A549 (cell line): ENCODE measurements at regions not wholly inside any gene's neighbourhood (a gene's known extent, or its start where the extent isn't known, plus 50 kb on each side); places are given as distances from the start of the nearest gene placed in this dataset.
A peak's percentile ranks its signal among the peaks of the same experiment; 100 is the strongest.

ENCODE experiments used
- ATAC-seq, 2 experiments: fragments of 200-7000 bp in 1 of 2; fragments of >200 bp in 1 of 2; cut with Nextera tagmentation in 1 of 2; cut with Tn5 transposase in 1 of 2; 3 replicates each; pipeline versions ENCODE4 v1.8.0 to v1.9.1; 2018 to 2020; ENCODE audit warnings: mild to moderate bottlenecking in 1 of 2, moderate library complexity in 1 of 2
- CTCF ChIA-PET: fragments of 300-600 bp; sonication (Branson Sonifier 250); formaldehyde crosslinking; extraction: SDS; loops from one replicate; lab custom pipeline; 2021; ENCODE audit warnings: antibody characterized with exemption, inconsistent platforms; lab: Yijun Ruan, JAX
- POLR2A ChIA-PET: fragments of 350-600 bp; formaldehyde crosslinking; extraction: SDS; loops from one replicate; lab custom pipeline; 2021; ENCODE audit warnings: antibody characterized with exemption, inconsistent platforms; lab: Yijun Ruan, JAX
- DNase-seq, 2 experiments: peaks; one replicate each; pipeline versions ENCODE4 v3.0.0 to v3.0.0-alpha.2; 2011 to 2016; ENCODE audit warnings: low read depth in 1 of 2, low spot score in 1 of 2
- FAIRE-seq: peaks from 2 replicates; lab custom pipeline; 2011; peaks lifted over from hg19 to GRCh38; lab: Jason Lieb, UNC
- H3K27ac ChIP-seq, 2 experiments: fragments of >200 bp; sonication (Bioruptor Twin); formaldehyde crosslinking; 3 replicates each; pipeline ENCODE4 v1.5.1; 2016 to 2017
- H3K4me1 ChIP-seq: fragments of >200 bp; sonication (Bioruptor Twin); formaldehyde crosslinking; 3 replicates; pipeline ENCODE4 v1.6.1; 2016
- H3K4me2 ChIP-seq: fragments of >200 bp; sonication (Bioruptor Twin); formaldehyde crosslinking; 3 replicates; pipeline ENCODE4 v1.6.1; 2016
- H3K4me3 ChIP-seq: fragments of >200 bp; sonication (Bioruptor Twin); formaldehyde crosslinking; 3 replicates; pipeline ENCODE4 v1.5.1; 2016
- H3K9me3 ChIP-seq: fragments of >200 bp; sonication (Bioruptor Twin); formaldehyde crosslinking; 3 replicates; pipeline ENCODE4 v1.6.1; 2016
- BHLHE40 ChIP-seq: IDR thresholded peaks from 2 replicates; pipeline ENCODE4 v1.6.1; 2012; ENCODE audit warnings: low read depth, low read length, inconsistent platforms
- CEBPB ChIP-seq, 2 experiments: fragments of >200 bp in 1 of 2; sonication (Bioruptor Twin) in 1 of 2; formaldehyde crosslinking in 1 of 2; IDR thresholded peaks; 2 replicates each; pipeline ENCODE4 v1.6.1; 2012 to 2016
- EHF ChIP-seq: fragments of 250-450 bp; sonication (Bioruptor Pico); IDR thresholded peaks from 2 replicates; pipeline ENCODE4 v1.5.0; 2020; ENCODE audit warnings: mild to moderate bottlenecking
- ESRRA ChIP-seq: fragments of 150-350 bp; IDR thresholded peaks from 2 replicates; pipeline ENCODE4 v1.6.1; 2014; ENCODE audit warnings: mild to moderate bottlenecking, low read length, borderline replicate concordance
- MAFK ChIP-seq: fragments of 450-650 bp; IDR thresholded peaks from 2 replicates; pipeline ENCODE4 v1.6.1; 2014; ENCODE audit not compliant: partially characterized antibody
- MYC ChIP-seq: IDR thresholded peaks from 2 replicates; pipeline ENCODE4 v1.6.1; 2012; ENCODE audit warnings: mild to moderate bottlenecking, inconsistent platforms, low read length, improper control_type of control experiment, borderline replicate concordance
- NPAS2 ChIP-seq: fragments of 250-450 bp; sonication (Bioruptor Pico); IDR thresholded peaks from 2 replicates; pipeline ENCODE4 v1.8.0; 2022; ENCODE audit warnings: mild to moderate bottlenecking, moderate library complexity, borderline replicate concordance
- RARB ChIP-seq: fragments of 250-450 bp; sonication (Bioruptor Pico); IDR thresholded peaks from 2 replicates; pipeline ENCODE4 v1.8.0; 2021; ENCODE audit warnings: mild to moderate bottlenecking, moderate library complexity
- RFX5 ChIP-seq: fragments of 450-650 bp; IDR thresholded peaks from 2 replicates; pipeline ENCODE4 v1.7.1; 2014; ENCODE audit warnings: antibody characterized with exemption, mild to moderate bottlenecking, moderate library complexity
- SREBF2 ChIP-seq: fragments of 450-650 bp; IDR thresholded peaks from 2 replicates; pipeline ENCODE4 v1.6.1; 2014; ENCODE audit warnings: mild to moderate bottlenecking, moderate library complexity
- WGBS: methylation state at CpG from one replicate; pipeline ENCODE4 v1.1.6; 2017; ENCODE audit errors: missing lambda C conversion rate; 5-methylcytosine and 5-hydroxymethylcytosine counted together
- TF ChIP-seq, protein P1 (sequence below): fragments of 450-650 bp; IDR thresholded peaks from 2 replicates; pipeline ENCODE4 v1.6.1; 2014; ENCODE audit warnings: antibody characterized with exemption
- TF ChIP-seq, protein P2 (sequence below): IDR thresholded peaks from 2 replicates; pipeline ENCODE4 v1.6.1; 2012
- TF ChIP-seq, protein P3 (sequence below): fragments of 200-600 bp; sonication (generic); IDR thresholded peaks from 2 replicates; pipeline ENCODE4 v1.6.1; 2016; ENCODE audit warnings: antibody characterized with exemption, mild to moderate bottlenecking, moderate library complexity

DNA sequence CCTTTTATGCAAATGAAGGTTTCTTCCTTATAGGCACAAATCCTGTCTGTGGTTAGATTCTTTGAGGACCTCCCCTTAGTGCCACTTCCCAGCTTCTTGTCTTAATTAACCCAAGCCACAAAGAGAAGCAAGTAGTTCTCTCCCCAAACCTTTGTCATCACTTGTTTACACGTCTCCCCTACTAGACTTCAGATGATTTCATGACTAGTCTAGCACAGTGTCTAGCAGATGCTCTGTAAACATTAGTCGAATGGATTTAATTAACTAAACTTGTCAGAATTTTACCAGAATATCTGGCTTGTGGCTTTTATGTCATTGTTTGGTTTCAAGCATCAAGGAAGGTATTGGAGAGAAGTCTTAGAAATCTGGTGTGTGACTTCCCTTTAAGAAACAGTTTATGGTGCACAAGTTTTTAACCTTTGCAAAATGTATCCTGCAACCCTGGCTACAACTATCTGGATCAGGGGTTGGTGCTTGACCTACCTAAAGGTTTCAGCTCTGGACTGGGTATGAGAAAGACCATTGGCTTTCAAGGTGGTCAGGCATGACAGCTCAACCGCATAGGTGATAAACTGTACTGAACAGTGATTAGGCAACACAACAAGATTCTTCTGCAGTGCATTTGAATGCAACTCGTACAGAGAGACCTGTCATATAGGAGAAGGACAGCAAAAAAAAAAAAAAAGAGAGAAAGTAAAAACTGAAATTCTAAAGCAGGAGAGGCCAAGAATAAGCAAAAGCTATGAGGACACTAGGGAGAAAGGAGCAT is 93.2 kb upstream of the CCDC150 start:
- FAIRE-seq (no peak), ATAC-seq (no peak), DNase-seq (no peak)
- ChIA-PET CTCF (no interaction called here), POLR2A (no interaction called here)
- Histone ChIP-seq H3K9me3 (no peaks in the 10 kb centered on the region), H3K4me2 (no peak overlapping the region), H3K4me3 (no peak overlapping the region), H3K27ac (no peak overlapping the region), H3K4me1 (no peaks in the 10 kb centered on the region)
- no peak for TF ChIP-seq NPAS2 (CRISPR knock-in tag)
- WGBS = 57% methylated on average over 4 of the region's 4 CpGs

GRCh38 chr2:196549052-196549451 is 90.5 kb upstream of the CCDC150 start:
- TF ChIP-seq, protein P1, sequence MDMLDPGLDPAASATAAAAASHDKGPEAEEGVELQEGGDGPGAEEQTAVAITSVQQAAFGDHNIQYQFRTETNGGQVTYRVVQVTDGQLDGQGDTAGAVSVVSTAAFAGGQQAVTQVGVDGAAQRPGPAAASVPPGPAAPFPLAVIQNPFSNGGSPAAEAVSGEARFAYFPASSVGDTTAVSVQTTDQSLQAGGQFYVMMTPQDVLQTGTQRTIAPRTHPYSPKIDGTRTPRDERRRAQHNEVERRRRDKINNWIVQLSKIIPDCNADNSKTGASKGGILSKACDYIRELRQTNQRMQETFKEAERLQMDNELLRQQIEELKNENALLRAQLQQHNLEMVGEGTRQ = no peak
- TF ChIP-seq EHF (CRISPR knock-in tag) (no peak), MAFK (peak; percentile 32)
- Histone ChIP-seq H3K4me2 (no peak overlapping the region), H3K27ac (no peak overlapping the region), H3K9me3 (no peaks in the 10 kb centered on the region), H3K4me3 (no peak overlapping the region), H3K4me1 (no peaks in the 10 kb centered on the region)
- DNase-seq (no peak), FAIRE-seq (no peak), ATAC-seq (no peak)
- POLR2A ChIA-PET = no interaction called here
- CTCF ChIA-PET = no interaction called here
- WGBS = 88% methylated on average over 3 of the region's 3 CpGs

DNA sequence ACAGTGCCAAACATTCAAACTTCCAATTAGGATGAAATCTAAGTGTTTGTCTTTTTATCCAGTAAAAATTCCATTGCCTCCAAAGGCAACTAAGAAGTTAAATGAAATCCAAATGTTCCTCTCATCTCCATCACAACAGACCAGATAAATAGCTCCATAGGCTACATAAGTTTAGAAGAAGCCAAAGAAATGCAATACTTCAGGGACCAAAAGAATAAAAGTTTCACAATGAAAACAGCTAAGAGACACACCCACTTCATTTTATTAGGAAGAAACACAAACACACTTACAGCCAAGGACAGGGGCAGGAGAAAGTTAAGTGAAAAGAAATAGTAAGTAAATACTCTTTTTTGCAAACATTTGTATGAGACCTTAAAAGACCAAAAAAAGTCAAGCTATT is 88.5 kb upstream of the CCDC150 start:
- no peaks in the 10 kb centered on the region for H3K4me1 ChIP-seq
- DNase-seq = no peak
- no peak for FAIRE-seq
- CTCF ChIA-PET = no interaction called here
- H3K27ac ChIP-seq = no peak overlapping the region
- no peak for TF ChIP-seq RARB (CRISPR knock-in tag)
- no peak for ATAC-seq
- POLR2A ChIA-PET = no interaction called here
- H3K9me3 ChIP-seq = no peaks in the 10 kb centered on the region
- H3K4me2 ChIP-seq = no peak overlapping the region
- H3K4me3 ChIP-seq = no peak overlapping the region

DNA sequence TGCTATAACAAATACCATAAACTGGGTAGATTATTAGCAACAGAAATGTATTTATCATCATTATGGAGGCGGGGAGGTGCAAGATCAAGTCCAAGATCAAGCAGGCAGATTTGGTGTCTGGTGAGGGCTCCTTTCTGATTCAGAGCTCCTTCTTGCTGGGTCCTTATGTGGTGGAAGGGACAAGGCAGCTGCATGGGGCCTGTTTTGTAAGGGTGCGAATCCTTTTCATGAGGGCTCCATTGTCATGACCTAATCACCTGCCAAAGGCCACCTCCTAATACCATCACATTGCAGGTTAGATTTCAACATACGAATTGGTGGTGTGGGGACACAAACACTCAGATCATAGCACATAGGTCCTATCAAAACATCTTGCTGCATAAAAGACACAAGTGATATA is 84.4 kb upstream of the CCDC150 start:
- no peak for ATAC-seq
- Histone ChIP-seq H3K4me2 (no peak overlapping the region), H3K9me3 (no peaks in the 10 kb centered on the region), H3K4me3 (no peak overlapping the region), H3K27ac (no peak overlapping the region), H3K4me1 (no peaks in the 10 kb centered on the region)
- ChIA-PET POLR2A (no interaction called here), CTCF (interaction anchor here (1.4 kb wide), 1 partner anchor 196 kb away, joined by 4 read pairs; no protein-coding TSS in a partner anchor)
- FAIRE-seq = no peak
- TF ChIP-seq CEBPB (IDR thresholded peaks at IDR 0.05) (no peak), BHLHE40 (no peak), ESRRA (no peak), MYC (no peak), RFX5 (no peak)
- TF ChIP-seq, protein P2, sequence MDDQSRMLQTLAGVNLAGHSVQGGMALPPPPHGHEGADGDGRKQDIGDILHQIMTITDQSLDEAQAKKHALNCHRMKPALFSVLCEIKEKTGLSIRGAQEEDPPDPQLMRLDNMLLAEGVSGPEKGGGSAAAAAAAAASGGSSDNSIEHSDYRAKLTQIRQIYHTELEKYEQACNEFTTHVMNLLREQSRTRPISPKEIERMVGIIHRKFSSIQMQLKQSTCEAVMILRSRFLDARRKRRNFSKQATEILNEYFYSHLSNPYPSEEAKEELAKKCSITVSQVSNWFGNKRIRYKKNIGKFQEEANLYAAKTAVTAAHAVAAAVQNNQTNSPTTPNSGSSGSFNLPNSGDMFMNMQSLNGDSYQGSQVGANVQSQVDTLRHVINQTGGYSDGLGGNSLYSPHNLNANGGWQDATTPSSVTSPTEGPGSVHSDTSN = no peak
- no peak for DNase-seq
- WGBS = 94% methylated on average over 3 of the region's 3 CpGs

DNA sequence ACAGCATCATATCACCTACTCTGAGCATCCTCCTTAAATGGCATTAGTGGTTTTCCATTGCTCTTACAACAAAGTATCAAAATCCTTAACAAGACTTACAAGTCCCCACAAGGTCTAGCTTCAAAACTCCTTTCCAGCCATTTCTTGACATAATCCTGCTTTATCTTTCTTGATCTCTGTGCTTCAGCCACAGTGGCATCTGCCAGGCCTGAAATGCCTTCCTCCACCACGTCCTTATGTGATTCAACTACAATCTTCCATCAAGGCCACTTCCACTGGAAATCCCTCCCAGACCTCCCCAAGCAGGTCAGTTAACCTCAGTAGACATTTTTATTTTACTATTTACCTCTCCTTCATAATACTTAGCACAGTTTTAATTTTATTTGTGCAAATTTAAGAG is 83.8 kb upstream of the CCDC150 start:
- ChIA-PET POLR2A (no interaction called here), CTCF (interaction anchor here (1.4 kb wide), 1 partner anchor 196 kb away, joined by 4 read pairs; no protein-coding TSS in a partner anchor)
- ATAC-seq (no peak), DNase-seq (no peak), FAIRE-seq (no peak)
- H3K4me1 ChIP-seq = no peaks in the 10 kb centered on the region
- H3K4me3 ChIP-seq = no peak overlapping the region
- TF ChIP-seq SREBF2 = no peak
- no peak for TF ChIP-seq ESRRA
- TF ChIP-seq, protein P3, sequence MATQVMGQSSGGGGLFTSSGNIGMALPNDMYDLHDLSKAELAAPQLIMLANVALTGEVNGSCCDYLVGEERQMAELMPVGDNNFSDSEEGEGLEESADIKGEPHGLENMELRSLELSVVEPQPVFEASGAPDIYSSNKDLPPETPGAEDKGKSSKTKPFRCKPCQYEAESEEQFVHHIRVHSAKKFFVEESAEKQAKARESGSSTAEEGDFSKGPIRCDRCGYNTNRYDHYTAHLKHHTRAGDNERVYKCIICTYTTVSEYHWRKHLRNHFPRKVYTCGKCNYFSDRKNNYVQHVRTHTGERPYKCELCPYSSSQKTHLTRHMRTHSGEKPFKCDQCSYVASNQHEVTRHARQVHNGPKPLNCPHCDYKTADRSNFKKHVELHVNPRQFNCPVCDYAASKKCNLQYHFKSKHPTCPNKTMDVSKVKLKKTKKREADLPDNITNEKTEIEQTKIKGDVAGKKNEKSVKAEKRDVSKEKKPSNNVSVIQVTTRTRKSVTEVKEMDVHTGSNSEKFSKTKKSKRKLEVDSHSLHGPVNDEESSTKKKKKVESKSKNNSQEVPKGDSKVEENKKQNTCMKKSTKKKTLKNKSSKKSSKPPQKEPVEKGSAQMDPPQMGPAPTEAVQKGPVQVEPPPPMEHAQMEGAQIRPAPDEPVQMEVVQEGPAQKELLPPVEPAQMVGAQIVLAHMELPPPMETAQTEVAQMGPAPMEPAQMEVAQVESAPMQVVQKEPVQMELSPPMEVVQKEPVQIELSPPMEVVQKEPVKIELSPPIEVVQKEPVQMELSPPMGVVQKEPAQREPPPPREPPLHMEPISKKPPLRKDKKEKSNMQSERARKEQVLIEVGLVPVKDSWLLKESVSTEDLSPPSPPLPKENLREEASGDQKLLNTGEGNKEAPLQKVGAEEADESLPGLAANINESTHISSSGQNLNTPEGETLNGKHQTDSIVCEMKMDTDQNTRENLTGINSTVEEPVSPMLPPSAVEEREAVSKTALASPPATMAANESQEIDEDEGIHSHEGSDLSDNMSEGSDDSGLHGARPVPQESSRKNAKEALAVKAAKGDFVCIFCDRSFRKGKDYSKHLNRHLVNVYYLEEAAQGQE = no peak
- H3K4me2 ChIP-seq = no peak overlapping the region
- WGBS = 70% methylated on average over 1 of the region's 1 CpG
- no peak overlapping the region for H3K27ac ChIP-seq
- H3K9me3 ChIP-seq = no peaks in the 10 kb centered on the region
